ENCODE measurements at regions not wholly inside any gene's neighbourhood (a gene's known extent, or its start where the extent isn't known, plus 50 kb on each side); places are given as distances from the start of the nearest gene placed in this dataset.

DNA sequence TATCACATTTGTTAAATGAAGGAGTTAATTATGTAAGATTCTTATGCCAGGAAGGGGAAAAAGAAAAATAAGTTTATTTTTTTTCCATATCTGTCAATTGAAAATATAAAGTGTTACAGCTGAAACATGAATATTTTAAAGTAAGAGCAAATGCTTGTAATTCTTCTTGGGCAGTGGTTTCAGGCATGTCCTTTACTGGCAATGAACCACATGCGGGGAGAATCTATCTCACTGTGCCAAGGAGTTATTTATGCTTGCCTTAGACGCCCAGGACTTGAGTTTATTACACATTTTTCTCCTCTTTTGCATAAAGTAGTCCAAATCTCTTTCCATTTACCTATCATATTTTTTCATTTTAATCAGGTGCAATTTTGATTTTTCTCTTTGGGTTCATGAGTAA is 207.8 kb upstream of the NRIP1 start:
- in situ Hi-C loops (cut with MboI) = no loop called here
- no peak for ATAC-seq
- no TSS peak for BruUV-seq (replicated peaks)
- WGBS (ENCODE audit: insufficient coverage, low coverage, missing lambda C conversion rate) = 5% methylated on average over 2 of the region's 2 CpGs
- Histone ChIP-seq H3K4me2 (ENCODE audit: insufficient read depth, low read length) (no peak overlapping the region), H4K20me1 (replicated peaks; ENCODE audit: control insufficient read depth, insufficient read depth, low read length) (no peaks in the 10 kb centered on the region), H3K27ac (ENCODE audit: extremely low read depth, low read depth, low read length) (no peak overlapping the region), H3K9me3 (replicated peaks; ENCODE audit: control insufficient read depth, insufficient read depth, low read depth, low read length) (no peaks in the 10 kb centered on the region), H3K27me3 (ENCODE audit: control insufficient read depth in 2 of 2, insufficient read depth in 2 of 2, low read length in 2 of 2) (no peaks in the 10 kb centered on the region), H3K4me1 (replicated peaks in 1 of 2; ENCODE audit: control insufficient read depth in 2 of 2, insufficient read depth in 2 of 2, low read length in 2 of 2) (no peaks in the 10 kb centered on the region), H3K79me2 (ENCODE audit: control insufficient read depth, insufficient read depth, low read length) (no peaks in the 10 kb centered on the region), H3K9me1 (ENCODE audit: control insufficient read depth, insufficient read depth, low read length) (no peaks in the 10 kb centered on the region), H2AFZ (ENCODE audit: low read depth, low read length) (no peak overlapping the region), H3K36me3 (ENCODE audit: control insufficient read depth, insufficient read depth, low read length) (no peaks in the 10 kb centered on the region), H3K4me3 (no peak overlapping the region), H3K9ac (ENCODE audit: insufficient read depth in 1 of 2, low read depth in 2 of 2, low read length in 2 of 2) (no peak overlapping the region)
- intact Hi-C loops (cut with micrococcal nuclease) = no loop called here
- DNase-seq (ENCODE audit: extremely low read depth in 1 of 4, low spot score in 3 of 4) = no peak
- ChIA-PET POLR2A (no interaction called here), CTCF (ENCODE audit: low intra/inter-chr PET ratio) (no interaction called here)
- FAIRE-seq = no peak
- TF ChIP-seq, protein P1, sequence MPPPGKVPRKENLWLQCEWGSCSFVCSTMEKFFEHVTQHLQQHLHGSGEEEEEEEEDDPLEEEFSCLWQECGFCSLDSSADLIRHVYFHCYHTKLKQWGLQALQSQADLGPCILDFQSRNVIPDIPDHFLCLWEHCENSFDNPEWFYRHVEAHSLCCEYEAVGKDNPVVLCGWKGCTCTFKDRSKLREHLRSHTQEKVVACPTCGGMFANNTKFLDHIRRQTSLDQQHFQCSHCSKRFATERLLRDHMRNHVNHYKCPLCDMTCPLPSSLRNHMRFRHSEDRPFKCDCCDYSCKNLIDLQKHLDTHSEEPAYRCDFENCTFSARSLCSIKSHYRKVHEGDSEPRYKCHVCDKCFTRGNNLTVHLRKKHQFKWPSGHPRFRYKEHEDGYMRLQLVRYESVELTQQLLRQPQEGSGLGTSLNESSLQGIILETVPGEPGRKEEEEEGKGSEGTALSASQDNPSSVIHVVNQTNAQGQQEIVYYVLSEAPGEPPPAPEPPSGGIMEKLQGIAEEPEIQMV (tag; conservative IDR thresholded peaks at IDR 0.05; ENCODE audit: low read depth) = no peak
- TF ChIP-seq, protein P2, sequence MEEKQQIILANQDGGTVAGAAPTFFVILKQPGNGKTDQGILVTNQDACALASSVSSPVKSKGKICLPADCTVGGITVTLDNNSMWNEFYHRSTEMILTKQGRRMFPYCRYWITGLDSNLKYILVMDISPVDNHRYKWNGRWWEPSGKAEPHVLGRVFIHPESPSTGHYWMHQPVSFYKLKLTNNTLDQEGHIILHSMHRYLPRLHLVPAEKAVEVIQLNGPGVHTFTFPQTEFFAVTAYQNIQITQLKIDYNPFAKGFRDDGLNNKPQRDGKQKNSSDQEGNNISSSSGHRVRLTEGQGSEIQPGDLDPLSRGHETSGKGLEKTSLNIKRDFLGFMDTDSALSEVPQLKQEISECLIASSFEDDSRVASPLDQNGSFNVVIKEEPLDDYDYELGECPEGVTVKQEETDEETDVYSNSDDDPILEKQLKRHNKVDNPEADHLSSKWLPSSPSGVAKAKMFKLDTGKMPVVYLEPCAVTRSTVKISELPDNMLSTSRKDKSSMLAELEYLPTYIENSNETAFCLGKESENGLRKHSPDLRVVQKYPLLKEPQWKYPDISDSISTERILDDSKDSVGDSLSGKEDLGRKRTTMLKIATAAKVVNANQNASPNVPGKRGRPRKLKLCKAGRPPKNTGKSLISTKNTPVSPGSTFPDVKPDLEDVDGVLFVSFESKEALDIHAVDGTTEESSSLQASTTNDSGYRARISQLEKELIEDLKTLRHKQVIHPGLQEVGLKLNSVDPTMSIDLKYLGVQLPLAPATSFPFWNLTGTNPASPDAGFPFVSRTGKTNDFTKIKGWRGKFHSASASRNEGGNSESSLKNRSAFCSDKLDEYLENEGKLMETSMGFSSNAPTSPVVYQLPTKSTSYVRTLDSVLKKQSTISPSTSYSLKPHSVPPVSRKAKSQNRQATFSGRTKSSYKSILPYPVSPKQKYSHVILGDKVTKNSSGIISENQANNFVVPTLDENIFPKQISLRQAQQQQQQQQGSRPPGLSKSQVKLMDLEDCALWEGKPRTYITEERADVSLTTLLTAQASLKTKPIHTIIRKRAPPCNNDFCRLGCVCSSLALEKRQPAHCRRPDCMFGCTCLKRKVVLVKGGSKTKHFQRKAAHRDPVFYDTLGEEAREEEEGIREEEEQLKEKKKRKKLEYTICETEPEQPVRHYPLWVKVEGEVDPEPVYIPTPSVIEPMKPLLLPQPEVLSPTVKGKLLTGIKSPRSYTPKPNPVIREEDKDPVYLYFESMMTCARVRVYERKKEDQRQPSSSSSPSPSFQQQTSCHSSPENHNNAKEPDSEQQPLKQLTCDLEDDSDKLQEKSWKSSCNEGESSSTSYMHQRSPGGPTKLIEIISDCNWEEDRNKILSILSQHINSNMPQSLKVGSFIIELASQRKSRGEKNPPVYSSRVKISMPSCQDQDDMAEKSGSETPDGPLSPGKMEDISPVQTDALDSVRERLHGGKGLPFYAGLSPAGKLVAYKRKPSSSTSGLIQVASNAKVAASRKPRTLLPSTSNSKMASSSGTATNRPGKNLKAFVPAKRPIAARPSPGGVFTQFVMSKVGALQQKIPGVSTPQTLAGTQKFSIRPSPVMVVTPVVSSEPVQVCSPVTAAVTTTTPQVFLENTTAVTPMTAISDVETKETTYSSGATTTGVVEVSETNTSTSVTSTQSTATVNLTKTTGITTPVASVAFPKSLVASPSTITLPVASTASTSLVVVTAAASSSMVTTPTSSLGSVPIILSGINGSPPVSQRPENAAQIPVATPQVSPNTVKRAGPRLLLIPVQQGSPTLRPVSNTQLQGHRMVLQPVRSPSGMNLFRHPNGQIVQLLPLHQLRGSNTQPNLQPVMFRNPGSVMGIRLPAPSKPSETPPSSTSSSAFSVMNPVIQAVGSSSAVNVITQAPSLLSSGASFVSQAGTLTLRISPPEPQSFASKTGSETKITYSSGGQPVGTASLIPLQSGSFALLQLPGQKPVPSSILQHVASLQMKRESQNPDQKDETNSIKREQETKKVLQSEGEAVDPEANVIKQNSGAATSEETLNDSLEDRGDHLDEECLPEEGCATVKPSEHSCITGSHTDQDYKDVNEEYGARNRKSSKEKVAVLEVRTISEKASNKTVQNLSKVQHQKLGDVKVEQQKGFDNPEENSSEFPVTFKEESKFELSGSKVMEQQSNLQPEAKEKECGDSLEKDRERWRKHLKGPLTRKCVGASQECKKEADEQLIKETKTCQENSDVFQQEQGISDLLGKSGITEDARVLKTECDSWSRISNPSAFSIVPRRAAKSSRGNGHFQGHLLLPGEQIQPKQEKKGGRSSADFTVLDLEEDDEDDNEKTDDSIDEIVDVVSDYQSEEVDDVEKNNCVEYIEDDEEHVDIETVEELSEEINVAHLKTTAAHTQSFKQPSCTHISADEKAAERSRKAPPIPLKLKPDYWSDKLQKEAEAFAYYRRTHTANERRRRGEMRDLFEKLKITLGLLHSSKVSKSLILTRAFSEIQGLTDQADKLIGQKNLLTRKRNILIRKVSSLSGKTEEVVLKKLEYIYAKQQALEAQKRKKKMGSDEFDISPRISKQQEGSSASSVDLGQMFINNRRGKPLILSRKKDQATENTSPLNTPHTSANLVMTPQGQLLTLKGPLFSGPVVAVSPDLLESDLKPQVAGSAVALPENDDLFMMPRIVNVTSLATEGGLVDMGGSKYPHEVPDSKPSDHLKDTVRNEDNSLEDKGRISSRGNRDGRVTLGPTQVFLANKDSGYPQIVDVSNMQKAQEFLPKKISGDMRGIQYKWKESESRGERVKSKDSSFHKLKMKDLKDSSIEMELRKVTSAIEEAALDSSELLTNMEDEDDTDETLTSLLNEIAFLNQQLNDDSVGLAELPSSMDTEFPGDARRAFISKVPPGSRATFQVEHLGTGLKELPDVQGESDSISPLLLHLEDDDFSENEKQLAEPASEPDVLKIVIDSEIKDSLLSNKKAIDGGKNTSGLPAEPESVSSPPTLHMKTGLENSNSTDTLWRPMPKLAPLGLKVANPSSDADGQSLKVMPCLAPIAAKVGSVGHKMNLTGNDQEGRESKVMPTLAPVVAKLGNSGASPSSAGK (IDR thresholded peaks at IDR 0.05) = no peak
- TF ChIP-seq SRSF1 (IDR thresholded peaks at IDR 0.05; ENCODE audit: low read depth, low read length) = no peak
- no peak for TF ChIP-seq SMARCC2 (IDR thresholded peaks at IDR 0.05; ENCODE audit: low read depth)
- no peak for TF ChIP-seq KDM4B (IDR thresholded peaks at IDR 0.05; ENCODE audit: borderline replicate concordance in 2 of 2, low read depth in 1 of 2)
- TF ChIP-seq PRMT5 (CRISPR knock-in tag; IDR thresholded peaks at IDR 0.05) = no peak
